OCI-LY3 (cell line): ENCODE measurements at regions not wholly inside any gene's neighbourhood (a gene's known extent, or its start where the extent isn't known, plus 50 kb on each side); places are given as distances from the start of the nearest gene placed in this dataset.

Experiments used
- H2AFZ ChIP-seq: fragments of 200-600, 300-600 bp; shearing (Covaris generic); 2 replicates; pipeline ENCODE4 v1.6.0; 2014; ENCODE audit warnings: antibody characterized with exemption, low read depth, low read length
- H3K27ac ChIP-seq: fragments of 200-600, 300-600 bp; sonication (generic); 2 replicates; pipeline ENCODE4 v1.5.1; 2014; ENCODE audit warnings: mild to moderate bottlenecking, low read length, moderate library complexity, mixed read lengths
- H3K27me3 ChIP-seq: fragments of 200-600, 300-600 bp; sonication (generic); 2 replicates; pipeline ENCODE4 v1.6.1; 2014; ENCODE audit warnings: low read depth, low read length, mixed read lengths
- H3K36me3 ChIP-seq: fragments of 200-600, 300-600 bp; sonication (generic); replicated peaks from 2 replicates; pipeline ENCODE3; 2014; ENCODE audit warnings: low read depth, low read length, mixed read lengths
- H3K4me1 ChIP-seq: fragments of 300-600, 200-600 bp; sonication (generic); 2 replicates; pipeline ENCODE4 v1.6.1; 2014; ENCODE audit warnings: low read length, mixed read lengths
- H3K4me2 ChIP-seq: fragments of 200-600, 300-600 bp; sonication (generic); 2 replicates; pipeline ENCODE4 v1.6.1; 2014; ENCODE audit warnings: low read length, mixed read lengths
- H3K4me3 ChIP-seq: fragments of 300-600, 200-600 bp; sonication (generic); 2 replicates; pipeline ENCODE4 v1.5.1; 2014; ENCODE audit warnings: antibody characterized with exemption, mild to moderate bottlenecking, low read length, moderate library complexity
- H3K79me2 ChIP-seq: fragments of 300-600, 200-600 bp; shearing (Covaris generic); 2 replicates; pipeline ENCODE4 v1.6.1; 2014; ENCODE audit warnings: mild to moderate bottlenecking, low read length, mixed read lengths
- H3K9ac ChIP-seq: fragments of 300-600, 200-600 bp; shearing (Covaris generic); 2 replicates; pipeline ENCODE4 v1.6.0; 2014; ENCODE audit warnings: mild to moderate bottlenecking, low read length, moderate library complexity
- H3K9me3 ChIP-seq: fragments of 200-600, 300-600 bp; shearing (Covaris generic); 2 replicates; pipeline ENCODE4 v1.6.1; 2014; ENCODE audit warnings: low read length, mixed read lengths; ENCODE audit not compliant: insufficient read depth
- H4K20me1 ChIP-seq: fragments of 200-600, 300-600 bp; sonication (generic); 2 replicates; pipeline ENCODE4 v1.6.1; 2016; ENCODE audit warnings: low read length, mixed read lengths; ENCODE audit not compliant: insufficient read depth
- EZH2phosphoT487 ChIP-seq: fragments of 200-600 bp; shearing (Covaris generic); IDR thresholded peaks from 2 replicates; pipeline ENCODE4 v1.6.1; 2018; ENCODE audit warnings: antibody characterized with exemption, mixed run types, low read depth
- TF ChIP-seq, protein P1 (sequence below): fragments of 200-600, 300-600 bp; sonication (generic); IDR thresholded peaks from 2 replicates; pipeline ENCODE4 v1.5.1; 2014; ENCODE audit warnings: antibody characterized with exemption, low read length, low read depth

DNA sequence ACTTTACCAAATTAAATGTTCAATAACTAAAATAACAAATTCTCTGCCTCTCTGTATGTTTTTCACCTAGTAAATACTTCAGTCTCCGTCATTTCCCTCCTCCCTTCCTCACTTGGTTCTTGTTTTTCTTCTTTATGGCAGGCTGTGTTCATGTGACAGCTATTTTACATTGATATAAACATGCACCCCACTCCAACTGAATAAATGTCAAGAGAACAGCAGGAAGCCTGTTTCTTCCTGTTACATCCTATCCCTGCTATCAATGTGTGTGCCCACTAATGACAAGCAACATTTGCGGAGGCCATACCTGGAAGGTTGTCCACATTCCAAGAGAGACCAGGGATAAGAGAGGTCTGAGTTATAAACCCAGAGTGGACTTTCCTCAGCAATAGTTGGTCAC, 145.2 kb upstream of the MAST4 start:
- H2AFZ ChIP-seq: no peak overlapping the region
- H3K27ac ChIP-seq: no peak overlapping the region
- no peak overlapping the region for H3K4me3 ChIP-seq
- no peak for TF ChIP-seq EZH2phosphoT487
- TF ChIP-seq, protein P1, sequence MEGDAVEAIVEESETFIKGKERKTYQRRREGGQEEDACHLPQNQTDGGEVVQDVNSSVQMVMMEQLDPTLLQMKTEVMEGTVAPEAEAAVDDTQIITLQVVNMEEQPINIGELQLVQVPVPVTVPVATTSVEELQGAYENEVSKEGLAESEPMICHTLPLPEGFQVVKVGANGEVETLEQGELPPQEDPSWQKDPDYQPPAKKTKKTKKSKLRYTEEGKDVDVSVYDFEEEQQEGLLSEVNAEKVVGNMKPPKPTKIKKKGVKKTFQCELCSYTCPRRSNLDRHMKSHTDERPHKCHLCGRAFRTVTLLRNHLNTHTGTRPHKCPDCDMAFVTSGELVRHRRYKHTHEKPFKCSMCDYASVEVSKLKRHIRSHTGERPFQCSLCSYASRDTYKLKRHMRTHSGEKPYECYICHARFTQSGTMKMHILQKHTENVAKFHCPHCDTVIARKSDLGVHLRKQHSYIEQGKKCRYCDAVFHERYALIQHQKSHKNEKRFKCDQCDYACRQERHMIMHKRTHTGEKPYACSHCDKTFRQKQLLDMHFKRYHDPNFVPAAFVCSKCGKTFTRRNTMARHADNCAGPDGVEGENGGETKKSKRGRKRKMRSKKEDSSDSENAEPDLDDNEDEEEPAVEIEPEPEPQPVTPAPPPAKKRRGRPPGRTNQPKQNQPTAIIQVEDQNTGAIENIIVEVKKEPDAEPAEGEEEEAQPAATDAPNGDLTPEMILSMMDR: no peak
- no peak overlapping the region for H3K4me2 ChIP-seq
- H3K4me1 ChIP-seq: no peaks in the 10 kb centered on the region
- no peaks in the 10 kb centered on the region for H3K36me3 ChIP-seq
- H4K20me1 ChIP-seq: no peaks in the 10 kb centered on the region
- no peaks in the 10 kb centered on the region for H3K79me2 ChIP-seq
- H3K9ac ChIP-seq: no peak overlapping the region
- H3K9me3 ChIP-seq: no peaks in the 10 kb centered on the region
- H3K27me3 ChIP-seq: no peaks in the 10 kb centered on the region

DNA sequence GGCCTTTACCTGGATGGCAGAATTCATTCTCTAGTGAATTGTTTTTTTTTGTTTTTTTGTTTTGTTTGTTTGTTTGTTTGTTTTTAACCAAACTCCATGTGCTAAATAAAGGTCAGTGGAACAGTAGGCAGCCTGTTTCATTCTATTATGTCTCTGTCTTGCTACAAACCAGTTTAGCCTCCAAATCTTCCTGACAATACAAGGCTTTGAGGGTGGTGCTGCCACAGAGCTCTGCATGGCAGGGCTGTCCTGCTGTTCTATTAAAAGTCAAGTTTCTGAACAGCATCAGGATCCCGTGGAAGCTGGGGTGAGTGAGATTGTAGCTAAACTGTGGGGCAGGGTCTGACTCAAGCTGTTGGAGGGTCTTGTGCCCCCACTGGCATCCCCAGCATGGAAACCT, 144.1 kb upstream of the MAST4 start:
- Histone ChIP-seq H3K36me3 (no peaks in the 10 kb centered on the region), H3K4me1 (no peaks in the 10 kb centered on the region), H3K4me3 (no peak overlapping the region), H2AFZ (no peak overlapping the region), H3K4me2 (no peak overlapping the region), H3K9ac (no peak overlapping the region), H4K20me1 (no peaks in the 10 kb centered on the region), H3K9me3 (no peaks in the 10 kb centered on the region), H3K79me2 (no peaks in the 10 kb centered on the region), H3K27me3 (no peaks in the 10 kb centered on the region), H3K27ac (no peak overlapping the region)
- TF ChIP-seq, protein P1: no peak

DNA sequence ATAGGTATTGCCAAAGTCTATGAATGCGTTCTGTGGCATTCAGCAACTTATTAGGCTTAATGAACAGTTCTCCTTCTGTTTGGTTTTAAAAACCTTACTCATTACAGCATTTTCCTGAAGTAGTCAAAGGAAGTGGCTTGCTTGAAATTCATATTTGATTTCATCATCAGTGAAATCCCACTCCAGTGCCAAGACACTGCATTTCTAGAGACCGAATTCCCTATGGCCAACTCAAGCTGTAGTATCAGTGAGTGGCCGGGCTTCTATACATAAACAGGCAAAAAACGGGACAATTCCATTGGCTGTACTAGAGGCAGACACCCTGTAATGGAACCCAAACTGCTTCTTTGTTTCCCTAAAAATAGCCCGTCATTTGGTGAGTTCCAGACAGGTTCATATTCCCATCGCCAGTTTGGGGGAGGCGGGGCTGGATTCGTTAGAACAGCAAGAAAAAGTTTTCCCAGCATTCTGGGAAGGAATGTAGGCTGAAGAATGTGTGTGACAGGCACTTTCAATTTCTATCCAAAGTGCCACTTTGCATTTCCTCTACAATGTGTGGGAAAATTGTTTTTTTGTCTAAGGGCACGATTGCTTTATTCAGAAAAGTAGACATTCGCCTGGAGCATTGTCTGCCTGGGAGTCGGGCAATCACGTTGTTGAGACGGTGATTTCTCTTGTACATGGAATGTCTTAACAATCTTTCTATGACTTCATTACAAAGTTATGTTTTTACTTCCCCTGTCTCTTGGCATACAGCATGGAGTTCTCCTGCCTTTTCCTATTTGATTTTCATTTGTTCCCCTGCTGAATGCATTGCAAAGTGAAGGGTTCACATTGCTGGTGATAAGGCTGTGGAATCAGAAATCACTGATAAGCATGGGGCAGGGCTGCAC, 141.8 kb upstream of the MAST4 start:
- no peak overlapping the region for H2AFZ ChIP-seq
- no peaks in the 10 kb centered on the region for H3K27me3 ChIP-seq
- H3K4me2 ChIP-seq: no peak overlapping the region
- H3K4me3 ChIP-seq: no peak overlapping the region
- no peak overlapping the region for H3K9ac ChIP-seq
- H3K27ac ChIP-seq: no peak overlapping the region
- H3K9me3 ChIP-seq: no peaks in the 10 kb centered on the region
- no peak for TF ChIP-seq EZH2phosphoT487
- TF ChIP-seq, protein P1: no peak
- no peaks in the 10 kb centered on the region for H3K79me2 ChIP-seq
- H3K36me3 ChIP-seq: no peaks in the 10 kb centered on the region
- H3K4me1 ChIP-seq: no peaks in the 10 kb centered on the region
- no peaks in the 10 kb centered on the region for H4K20me1 ChIP-seq

DNA sequence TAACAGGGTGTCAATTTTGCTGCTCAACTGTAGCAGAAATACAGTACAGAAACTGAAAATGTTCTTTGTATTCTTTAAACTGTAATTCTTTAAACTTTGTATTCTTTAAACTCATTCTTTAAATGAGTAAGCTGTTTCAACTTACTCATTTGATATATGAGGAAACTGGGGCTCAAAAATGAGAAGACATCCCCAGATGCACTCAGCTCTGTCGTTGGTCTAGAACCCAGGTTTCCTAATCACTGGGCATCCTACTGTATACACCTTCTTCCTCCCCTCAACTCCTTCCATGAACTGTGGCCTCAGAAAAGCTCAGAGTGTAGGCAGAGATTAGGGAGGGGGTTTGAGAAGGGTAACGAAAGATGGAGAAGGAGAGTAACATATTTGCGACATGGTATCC, 136.5 kb upstream of the MAST4 start:
- H3K9me3 ChIP-seq: no peaks in the 10 kb centered on the region
- no peak overlapping the region for H3K4me2 ChIP-seq
- no peak overlapping the region for H3K27ac ChIP-seq
- H3K4me3 ChIP-seq: no peak overlapping the region
- no peaks in the 10 kb centered on the region for H3K36me3 ChIP-seq
- no peak overlapping the region for H2AFZ ChIP-seq
- no peak overlapping the region for H3K9ac ChIP-seq
- TF ChIP-seq, protein P1: no peak
- no peak for TF ChIP-seq EZH2phosphoT487
- H3K27me3 ChIP-seq: no peaks in the 10 kb centered on the region; the same call in 1 of the 2 replicates
- no peaks in the 10 kb centered on the region for H3K79me2 ChIP-seq
- no peaks in the 10 kb centered on the region for H4K20me1 ChIP-seq
- H3K4me1 ChIP-seq: no peaks in the 10 kb centered on the region
